Activated CD8-positive, alpha-beta memory T cell treated with anti-CD3 and anti-CD28 coated beads for 36 hours (primary cell): ENCODE measurements at regions not wholly inside any gene's neighbourhood (a gene's known extent, or its start where the extent isn't known, plus 50 kb on each side); places are given as distances from the start of the nearest gene placed in this dataset.
"Not testable (repeated sequence)": the region's sequence is repeated elsewhere in the genome, so short reads cannot be mapped to it uniquely, and the experiment has no call there.

ENCODE experiments used
- CTCF ChIA-PET: fragments of 350-600 bp; sonication (Branson Sonifier 250); formaldehyde crosslinking; loops from one replicate; lab custom pipeline; 2021; ENCODE audit warnings: antibody characterized with exemption; lab: Charles Lee
- POLR2A ChIA-PET: fragments of 350-600 bp; sonication (Branson Sonifier 250); formaldehyde crosslinking; loops from one replicate; lab custom pipeline; 2021; ENCODE audit warnings: antibody characterized with exemption; lab: Charles Lee

DNA sequence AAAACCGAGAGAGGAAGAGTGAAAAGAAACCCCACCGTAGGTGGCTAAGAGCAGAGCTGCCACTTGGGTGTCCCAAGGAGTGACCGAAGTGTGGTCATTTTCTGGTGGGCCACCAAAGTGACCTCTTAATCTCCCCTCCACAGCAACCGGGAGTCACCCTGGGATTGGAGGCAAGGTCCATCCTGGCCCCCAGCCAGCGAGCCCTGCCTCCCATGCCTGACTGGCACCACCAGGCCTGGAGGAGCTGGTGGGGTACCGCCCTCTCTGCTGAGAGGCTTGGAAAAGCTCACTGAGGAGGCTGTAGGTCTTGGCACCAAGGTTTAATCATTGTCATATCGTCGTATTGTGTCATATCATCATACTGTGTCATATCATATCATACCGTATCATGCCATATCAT, 74.0 kb upstream of the TRPM1 start:
- POLR2A ChIA-PET, result no interaction called here
- CTCF ChIA-PET, result no interaction called here

DNA sequence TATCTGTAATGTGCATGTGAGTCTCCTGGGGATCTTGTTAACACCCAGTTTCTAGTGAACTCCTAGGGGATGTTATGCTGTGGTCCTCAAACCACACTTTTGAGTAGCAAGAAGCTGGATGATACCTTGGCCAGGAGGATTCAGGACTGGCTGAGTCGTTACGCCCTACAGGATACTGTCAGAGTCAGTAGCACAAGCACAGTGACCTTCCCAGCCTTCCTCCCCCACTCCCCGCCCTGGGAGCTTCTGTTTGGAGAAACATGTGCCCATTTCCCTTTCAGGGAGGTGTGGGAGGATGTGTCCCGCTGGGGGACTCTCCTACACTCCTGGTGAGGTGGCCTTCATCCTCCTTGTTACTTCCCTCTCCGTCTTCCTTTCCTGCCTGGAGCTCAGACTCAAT, 76.4 kb upstream of the TRPM1 start:
- ChIA-PET CTCF (interaction anchor here (0.6 to 0.8 kb wide), 2 partner anchors 9 to 10 kb away, joined by 3 read pairs; no protein-coding TSS in a partner anchor), POLR2A (interaction anchor here (0.5 kb wide), 1 partner anchor 297 kb away, joined by 5 read pairs; no protein-coding TSS in a partner anchor)

DNA sequence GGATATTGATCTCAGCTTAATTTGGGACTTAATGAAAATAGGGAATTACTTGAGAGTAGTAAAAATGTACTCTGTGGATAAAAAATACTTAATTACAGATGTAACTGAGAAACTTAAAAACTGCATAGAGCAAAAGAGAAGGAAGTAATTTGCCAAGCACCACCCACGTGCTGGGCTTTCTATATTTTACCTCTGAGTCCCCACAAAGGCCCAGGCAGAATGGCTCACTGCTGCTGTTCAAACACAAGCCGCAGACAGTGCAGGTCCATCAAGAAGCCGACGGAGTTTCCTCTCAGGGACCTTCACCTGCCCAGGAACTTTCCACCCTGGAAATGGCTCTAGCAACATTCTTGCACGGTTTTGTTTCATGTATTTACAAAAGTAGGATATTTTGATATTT, 77.2 kb upstream of the TRPM1 start:
- ChIA-PET POLR2A (no interaction called here), CTCF (no interaction called here)

DNA sequence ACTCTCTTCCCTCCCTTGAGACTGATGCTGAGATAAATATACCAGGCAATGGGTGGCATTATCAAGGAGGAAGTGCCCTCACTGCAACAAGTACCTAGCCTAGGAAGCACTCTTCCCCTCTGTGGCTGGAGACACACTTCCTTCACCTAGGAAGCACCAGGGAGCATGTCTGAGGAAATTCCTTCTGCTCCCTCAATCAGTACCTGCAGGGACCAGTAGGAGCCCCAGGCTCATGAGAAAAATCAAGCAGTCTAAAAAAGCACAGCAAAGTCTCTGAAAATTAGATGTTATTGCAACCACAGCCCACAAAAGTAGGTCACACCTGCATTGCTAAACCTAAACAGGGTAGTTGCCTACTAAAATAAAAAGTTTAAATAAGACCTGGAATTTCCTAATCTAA, 78.2 kb upstream of the TRPM1 start:
- POLR2A ChIA-PET, result no interaction called here
- CTCF ChIA-PET, result no interaction called here

DNA sequence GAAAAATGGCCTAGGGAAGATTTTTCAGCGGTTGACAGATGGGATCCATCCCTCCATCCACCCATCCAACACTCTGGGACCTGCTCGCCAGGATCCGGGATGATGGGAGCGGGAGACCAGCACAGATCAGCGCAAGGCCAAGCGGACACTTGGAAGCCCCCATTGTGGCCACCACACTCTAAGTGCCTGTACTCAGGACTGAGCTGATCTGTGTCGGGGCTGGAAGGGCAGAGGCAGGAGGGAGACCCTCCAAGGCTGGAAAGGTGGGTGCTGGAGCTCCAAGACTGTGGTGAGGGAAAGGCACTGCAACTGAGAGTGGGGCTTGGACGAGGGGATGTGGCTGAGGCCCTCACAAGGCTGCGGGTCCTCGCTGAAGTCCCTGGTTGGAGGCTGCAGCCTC, 91.8 kb upstream of the TRPM1 start:
- POLR2A ChIA-PET, result no interaction called here
- CTCF ChIA-PET, result interaction anchor here (0.9 kb wide), 1 partner anchor 64 kb away, joined by 3 read pairs; no protein-coding TSS in a partner anchor

DNA sequence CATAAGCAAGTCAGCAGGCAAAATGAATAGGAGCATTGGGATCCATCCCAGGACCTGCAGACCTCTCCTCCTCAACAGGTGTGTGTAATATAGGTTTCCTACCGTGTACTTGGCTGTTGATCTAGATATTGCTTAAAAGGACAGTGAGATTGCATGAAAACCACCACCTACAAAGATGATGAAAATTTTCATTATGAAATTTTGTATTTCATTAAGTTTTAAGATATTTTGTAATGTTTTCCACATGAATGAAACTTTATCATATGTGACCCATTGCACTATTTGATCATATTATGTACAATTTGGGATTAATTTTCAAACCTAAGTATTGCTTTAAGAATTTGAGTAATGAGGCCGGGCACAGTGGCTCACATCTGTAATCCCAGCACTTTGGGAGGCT, 94.3 kb upstream of the TRPM1 start:
- ChIA-PET POLR2A (no interaction called here), CTCF (no interaction called here)

DNA sequence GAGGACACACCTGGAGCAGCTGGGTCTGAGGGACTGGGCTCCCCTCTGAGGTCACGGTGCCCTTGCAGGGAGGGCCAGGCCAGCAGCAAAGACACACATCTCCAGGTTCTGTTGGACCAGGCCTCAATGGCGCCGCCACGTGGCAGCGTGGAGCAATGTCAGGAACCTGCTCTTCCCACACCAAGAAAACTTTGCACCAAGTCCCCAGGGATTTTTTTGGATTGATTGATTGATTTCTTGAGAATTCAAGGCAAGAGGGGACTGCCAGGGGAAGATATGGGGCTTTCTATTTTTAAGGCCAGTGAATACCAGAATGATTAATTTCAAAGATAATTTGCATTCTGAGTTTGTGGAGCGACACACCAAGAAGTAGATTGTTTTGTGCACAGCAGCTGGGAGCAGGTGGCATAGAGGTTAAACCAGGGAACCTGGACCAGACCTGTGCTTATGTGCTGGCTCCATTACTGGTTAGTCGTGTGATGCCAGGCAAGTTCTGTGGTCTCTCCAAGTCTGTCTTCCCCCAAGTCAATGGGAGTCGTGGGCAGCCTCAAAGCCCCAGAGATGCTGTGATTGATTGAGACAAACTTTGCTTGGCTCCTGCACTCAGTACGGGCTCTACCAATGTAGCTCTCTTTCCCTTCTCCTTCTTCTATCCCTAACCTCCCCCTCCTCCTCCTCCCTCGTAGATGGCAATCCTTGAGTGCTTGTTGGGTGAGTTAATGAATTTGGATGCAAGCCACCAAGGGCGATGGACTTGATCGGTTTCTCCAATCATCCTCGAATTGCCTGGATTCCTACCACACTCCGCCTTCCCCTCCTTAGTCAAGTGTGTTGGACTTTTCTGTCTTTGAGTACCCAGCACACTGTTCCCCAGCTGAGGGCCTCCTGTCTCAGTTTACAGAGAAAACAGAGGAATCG, 96.2 kb upstream of the TRPM1 start:
- ChIA-PET CTCF (interaction anchor here (0.8 to 1.2 kb wide), 3 partner anchors 15 to 308 kb away, joined by 3 to 5 read pairs (median 3); no protein-coding TSS in a partner anchor), POLR2A (no interaction called here)

DNA sequence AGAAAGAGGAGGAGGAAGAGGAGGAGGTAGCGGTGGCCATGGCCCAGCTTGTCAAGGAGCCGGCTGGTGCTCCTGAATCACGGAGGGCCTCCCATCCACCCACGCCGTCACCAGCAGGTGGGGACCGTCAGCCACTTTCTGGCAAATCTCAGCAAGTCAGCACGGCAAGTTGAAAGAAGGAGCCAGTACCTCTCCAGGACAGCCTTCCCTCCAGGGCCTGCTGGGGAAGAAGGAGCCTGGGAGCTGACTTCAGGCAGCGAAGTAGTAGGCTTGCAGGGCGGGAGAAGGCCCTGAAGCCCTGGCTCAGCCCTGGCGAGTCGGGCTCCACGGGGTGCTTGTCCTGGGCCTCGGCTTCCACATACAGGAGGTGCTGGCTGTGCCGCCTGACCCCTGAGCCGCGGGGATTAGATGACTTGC, 99.2 kb upstream of the TRPM1 start:
- CTCF ChIA-PET, result interaction anchor here (0.8 to 2.9 kb wide), 4 partner anchors 15 to 287 kb away, joined by 3 to 9 read pairs (median 4); no protein-coding TSS in a partner anchor
- POLR2A ChIA-PET, result no interaction called here

DNA sequence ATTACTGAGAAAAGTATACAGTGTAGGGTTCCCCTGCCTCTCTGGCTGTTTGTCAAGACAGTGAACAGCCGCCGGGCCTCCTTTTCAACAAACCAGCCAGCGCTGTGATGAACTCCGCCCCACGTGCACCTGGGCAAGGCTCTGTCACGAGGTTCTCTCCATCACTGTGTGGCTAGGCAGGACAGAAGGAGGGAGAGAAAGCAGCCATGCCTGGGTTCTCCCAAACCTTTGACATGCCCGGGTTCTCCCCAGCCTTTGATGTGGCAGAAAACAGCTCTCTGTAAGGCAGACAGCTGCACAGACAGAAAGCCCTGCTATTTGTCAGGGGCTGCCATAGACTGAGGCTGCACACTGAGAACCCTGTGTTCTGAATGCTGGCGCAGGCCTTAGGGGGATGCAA, 101.4 kb upstream of the TRPM1 start:
- ChIA-PET CTCF (no interaction called here), POLR2A (interaction anchor here (0.6 kb wide), 1 partner anchor 272 kb away, joined by 3 read pairs; no protein-coding TSS in a partner anchor)

DNA sequence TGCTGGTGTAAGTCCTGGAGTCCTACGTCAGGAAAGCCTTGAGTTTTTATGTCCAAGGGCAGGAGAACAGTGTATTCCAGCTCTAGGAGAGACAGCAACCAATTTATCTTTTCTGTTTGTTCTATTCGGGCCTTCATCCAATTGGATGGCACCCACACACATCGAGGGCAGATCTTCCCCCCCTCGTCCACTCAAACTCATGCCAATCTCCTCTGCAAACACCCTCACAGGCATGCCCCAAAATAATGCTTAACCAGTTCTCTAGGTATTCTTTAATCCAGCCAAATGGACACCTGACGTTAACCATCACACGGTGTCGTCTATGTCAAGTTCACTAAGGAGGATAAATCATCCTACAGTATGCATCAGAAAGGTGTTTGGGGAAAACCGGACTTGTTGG, 102.5 kb upstream of the TRPM1 start:
- CTCF ChIA-PET, result no interaction called here
- POLR2A ChIA-PET, result no interaction called here

DNA sequence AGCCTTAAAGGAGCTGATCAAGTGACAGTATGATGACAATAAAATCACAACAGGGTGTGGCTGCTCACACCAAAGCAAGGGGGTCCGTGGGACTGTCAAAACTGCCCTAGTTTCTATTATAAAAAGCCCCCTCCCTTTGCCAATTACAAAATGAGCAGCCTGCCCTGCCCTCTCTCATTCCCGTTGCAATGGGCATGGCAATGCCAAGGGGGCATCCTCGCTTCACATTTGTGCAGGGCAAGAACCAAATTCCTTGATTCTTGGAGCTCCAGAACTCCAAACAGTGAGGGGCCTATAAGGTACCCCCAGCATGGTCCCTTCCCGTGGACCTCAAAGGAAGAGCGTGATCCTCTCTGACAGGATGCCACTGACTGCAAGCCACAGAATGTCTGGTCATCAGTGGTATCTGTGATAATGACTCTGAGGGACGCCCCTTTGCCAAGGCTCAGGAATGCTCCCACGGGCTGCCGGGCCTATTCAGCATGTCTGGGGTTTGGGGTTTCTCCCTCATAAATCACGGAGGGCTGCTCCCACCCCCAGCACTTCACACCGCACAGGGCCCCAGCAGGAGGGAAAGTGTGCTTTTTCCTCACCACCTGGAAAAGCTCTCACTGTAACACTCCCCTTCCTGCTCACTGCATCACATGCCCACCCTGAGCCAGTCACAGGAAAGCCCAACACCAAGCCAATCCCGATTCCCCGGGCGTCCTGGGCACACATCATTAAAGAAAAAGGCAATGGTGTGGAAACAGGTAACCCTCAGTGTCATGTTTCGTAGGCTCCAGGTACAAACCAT, 105.1 kb upstream of the TRPM1 start:
- ChIA-PET POLR2A (no interaction called here), CTCF (interaction anchor here (1.7 kb wide), 1 partner anchor 9 kb away, joined by 8 read pairs; no protein-coding TSS in a partner anchor)

DNA sequence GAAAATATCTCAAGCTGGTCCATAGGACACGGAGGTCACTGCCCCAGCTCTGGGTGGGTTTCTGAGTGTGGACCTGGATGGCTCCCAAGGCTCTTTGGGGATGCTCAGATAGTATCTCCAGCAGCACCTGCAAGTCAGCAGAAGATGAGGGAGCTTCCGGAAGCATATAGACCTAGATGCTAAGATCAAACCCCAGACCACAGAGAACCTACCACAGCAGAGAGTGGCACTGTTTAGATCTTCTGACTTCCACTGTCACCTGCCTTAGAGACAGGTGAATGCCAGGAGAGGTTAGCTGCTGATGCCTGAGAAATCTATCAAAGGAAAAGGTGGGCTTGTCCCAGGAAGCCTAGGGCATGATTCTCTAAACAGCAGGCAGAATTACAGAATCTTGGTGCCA, 105.7 kb upstream of the TRPM1 start:
- POLR2A ChIA-PET, result no interaction called here
- CTCF ChIA-PET, result interaction anchor here (1.7 kb wide), 1 partner anchor 8 kb away, joined by 8 read pairs; no protein-coding TSS in a partner anchor

DNA sequence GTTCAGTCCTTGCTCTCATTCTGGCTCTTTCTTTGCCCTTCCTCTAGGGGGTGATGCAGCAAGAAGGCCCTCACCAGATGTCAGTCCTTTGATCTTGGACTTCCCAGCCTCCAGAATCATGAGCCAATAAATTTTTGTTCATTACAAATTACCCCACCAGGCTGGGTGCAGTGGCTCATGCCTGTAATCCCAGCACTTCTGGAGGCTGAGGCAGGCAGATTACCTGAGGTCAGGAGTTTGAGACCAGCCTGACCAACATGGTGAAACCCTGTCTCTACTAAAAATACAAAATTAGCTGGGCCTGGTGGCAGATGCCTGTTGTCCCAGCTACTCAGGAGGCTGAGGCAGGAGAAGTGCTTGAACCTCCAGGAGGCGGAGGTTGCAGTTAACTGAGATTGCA, 106.3 kb upstream of the TRPM1 start:
- POLR2A ChIA-PET, CTCF ChIA-PET: not testable (repeated sequence)

DNA sequence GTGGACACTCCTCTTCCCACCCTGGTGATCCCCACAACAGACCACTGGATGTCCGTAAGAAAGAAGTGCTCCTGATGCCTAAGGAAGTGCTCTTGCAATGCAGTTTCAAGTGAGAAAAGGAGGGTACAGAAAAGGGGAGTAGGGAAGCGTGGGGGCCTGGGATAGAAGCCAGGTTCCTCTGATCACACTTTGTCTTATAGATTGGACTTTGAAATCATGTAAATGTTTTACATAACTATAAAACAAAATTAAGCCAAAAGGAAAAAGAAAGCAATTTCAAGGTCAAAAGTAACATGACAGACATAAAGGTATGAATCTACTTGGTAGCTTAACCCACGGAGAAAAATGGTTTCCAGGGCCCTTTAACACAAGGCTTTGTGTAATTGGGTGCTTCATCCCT, 107.3 kb upstream of the TRPM1 start:
- CTCF ChIA-PET, result no interaction called here
- POLR2A ChIA-PET, result no interaction called here

DNA sequence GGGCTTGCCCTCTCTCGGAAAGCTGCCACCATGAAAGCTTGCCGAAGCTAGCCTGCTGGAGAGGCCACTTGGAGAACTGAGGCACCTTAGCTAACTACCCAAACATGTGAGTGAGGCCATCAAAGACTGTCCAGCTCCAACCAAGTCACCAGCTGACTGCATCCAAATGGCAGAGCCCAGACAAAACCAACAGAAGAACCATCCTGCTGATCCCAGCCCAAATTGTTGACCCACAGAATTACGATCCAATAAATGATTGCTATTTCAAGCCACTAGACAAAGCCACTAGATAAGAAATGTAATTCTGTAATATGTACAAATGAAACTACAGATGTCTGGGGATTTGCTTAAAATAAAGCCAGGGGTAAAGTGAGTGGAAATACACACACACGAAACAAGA, 109.8 kb upstream of the TRPM1 start:
- CTCF ChIA-PET, result no interaction called here
- POLR2A ChIA-PET, result no interaction called here

DNA sequence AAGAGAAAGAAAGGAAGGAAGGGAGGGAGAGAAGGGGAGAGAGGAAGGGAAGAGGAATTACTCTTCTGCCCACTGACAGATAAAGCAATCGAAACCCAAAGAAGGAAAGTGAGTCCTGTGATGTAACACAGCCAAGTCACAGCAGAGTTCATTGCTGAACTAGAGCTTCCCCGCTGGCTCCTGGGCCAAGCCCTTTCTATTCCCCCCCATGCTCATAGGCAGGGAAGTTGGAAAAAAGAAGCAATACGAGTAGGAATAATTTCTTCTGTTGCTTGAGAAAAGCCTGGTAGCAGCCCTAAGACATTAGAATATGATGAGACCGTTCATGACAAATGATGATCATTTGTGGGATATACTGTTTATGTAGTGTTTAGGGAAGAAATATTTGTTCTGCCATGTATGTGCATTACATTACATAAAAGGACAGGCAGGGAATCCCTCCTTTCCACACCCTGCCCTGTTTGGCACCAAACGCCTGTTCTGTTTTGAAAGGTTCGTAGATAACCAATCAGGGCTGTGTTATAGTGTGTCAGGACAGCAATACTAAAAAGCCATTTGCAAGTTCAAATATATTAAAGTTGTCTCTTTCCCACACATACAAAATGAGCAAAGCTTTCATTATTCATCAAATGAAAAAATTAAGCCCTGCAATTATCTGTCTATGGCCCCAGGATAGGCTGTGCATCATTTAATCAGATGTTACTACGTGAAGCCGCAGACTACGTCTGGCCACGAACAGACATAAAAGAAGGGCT, 111.0 kb upstream of the TRPM1 start:
- CTCF ChIA-PET, result interaction anchor here (0.8 to 1.3 kb wide), 2 partner anchors 15 to 276 kb away, joined by 3 to 5 read pairs; no protein-coding TSS in a partner anchor
- POLR2A ChIA-PET, result no interaction called here

DNA sequence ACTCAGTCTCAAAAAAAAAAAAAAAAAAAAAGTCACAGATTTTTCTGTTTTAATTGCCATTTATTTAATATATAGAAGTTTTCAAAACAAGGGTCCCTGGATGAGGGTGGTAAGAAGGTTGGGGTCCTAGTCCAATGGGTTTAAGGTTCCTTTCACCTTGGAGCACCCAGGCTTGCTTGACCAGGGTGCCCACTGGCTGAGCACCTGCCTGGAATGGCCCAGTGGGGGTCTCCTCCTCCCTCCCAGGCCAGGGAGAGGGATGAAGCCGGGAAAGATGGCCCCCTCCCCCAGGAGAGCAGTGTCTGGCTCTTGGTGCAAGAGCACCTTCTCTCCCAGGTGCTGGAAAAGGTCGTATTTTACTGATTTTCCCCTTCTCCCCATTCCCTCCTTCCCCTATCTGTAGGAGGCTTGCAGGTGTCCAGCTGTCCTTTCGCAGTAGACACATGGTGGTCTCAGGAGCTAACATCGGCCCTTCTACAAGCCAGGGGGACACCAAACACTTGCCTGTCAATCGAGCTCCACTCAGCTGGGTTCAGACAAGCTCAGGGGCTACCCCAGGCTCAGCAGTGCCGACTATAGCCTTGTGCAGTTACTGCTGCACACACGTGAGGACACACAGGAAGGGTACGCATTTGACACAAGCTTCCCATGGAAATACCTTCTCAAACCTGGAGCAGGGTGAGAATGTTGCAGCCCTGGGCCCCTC, 112.3 kb upstream of the KLF13 start:
- CTCF ChIA-PET, result interaction anchor here (0.6 to 2.4 kb wide), 8 partner anchors 8 to 278 kb away, joined by 3 to 10 read pairs (median 4); no protein-coding TSS in a partner anchor

DNA sequence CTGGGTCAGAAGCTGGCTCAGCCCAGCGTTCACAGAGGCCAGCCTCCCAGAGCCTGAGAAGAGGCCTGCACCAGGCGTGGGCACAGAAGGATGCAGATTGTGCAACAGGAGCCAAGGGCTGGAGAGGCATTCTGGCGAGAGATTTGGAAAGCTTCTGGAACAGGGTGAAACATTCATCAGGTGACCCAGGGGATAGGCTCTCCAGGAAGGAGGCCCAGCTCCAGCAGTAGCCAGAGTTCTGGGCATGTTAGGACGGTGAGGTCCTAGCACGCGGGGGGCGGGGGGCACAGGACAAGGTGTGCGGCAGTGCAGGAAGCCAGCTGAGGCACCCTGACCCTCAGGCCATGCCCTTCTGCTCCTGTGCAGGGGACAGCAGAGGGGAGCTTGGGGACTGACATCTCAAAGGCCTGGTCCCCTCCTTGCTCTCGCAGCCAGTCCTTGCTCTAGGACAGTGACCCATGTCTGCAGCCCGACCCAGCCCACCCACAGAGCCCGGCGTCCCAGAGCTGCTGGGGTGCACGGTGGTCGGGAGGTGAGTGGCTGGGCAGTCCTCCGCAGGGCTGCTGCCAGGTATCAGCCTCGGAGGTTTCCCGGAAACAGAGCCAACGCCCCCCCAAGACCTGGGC, 111.7 kb upstream of the KLF13 start:
- ChIA-PET CTCF (interaction anchor here (0.6 to 2.4 kb wide), 12 partner anchors 9 to 278 kb away, joined by 3 to 10 read pairs (median 4); partner anchors contain the start of gene KLF13), POLR2A (interaction anchor here (0.5 to 1.6 kb wide), 6 partner anchors 49 to 260 kb away, joined by 3 to 5 read pairs (median 4); partner anchors contain the start of gene KLF13)

More for the DNA sequence above, 112.3 kb upstream of the KLF13 start:
- POLR2A ChIA-PET, result interaction anchor here (1.1 to 1.6 kb wide), 4 partner anchors 49 to 221 kb away, joined by 3 to 5 read pairs (median 4); no protein-coding TSS in a partner anchor
